ENCODE measurements at regions not wholly inside any gene's neighbourhood (a gene's known extent, or its start where the extent isn't known, plus 50 kb on each side); places are given as distances from the start of the nearest gene placed in this dataset.

GRCh38 chr6:164102693-164103092 is 688.2 kb downstream of the QKI start:
- TF ChIP-seq POLR2A (IDR thresholded peaks at IDR 0.05; ENCODE audit: low read depth, low read length) (no peak), CTCF (conservative IDR thresholded peaks at IDR 0.05; ENCODE audit: low read depth, low read length) (no peak), RAD21 (IDR thresholded peaks at IDR 0.05; ENCODE audit: low read length) (no peak), RCOR1 (IDR thresholded peaks at IDR 0.05; ENCODE audit: insufficient replicate concordance, low read length) (no peak), NFE2L2 (IDR thresholded peaks at IDR 0.05; ENCODE audit: low read depth, low read length) (no peak), MXI1 (IDR thresholded peaks at IDR 0.05; ENCODE audit: borderline replicate concordance, low read depth, low read length) (no peak), MAZ (IDR thresholded peaks at IDR 0.05; ENCODE audit: borderline replicate concordance, low read depth, low read length) (no peak), FOS (IDR thresholded peaks at IDR 0.05; ENCODE audit: low read depth, low read length) (no peak), CHD1 (IDR thresholded peaks at IDR 0.05; ENCODE audit: low read depth, low read length) (no peak)

Data from IMR-90 (cell line).